LHCN-M2 (cell line): ENCODE measurements at regions not wholly inside any gene's neighbourhood (a gene's known extent, or its start where the extent isn't known, plus 50 kb on each side); places are given as distances from the start of the nearest gene placed in this dataset.
"Not testable (repeated sequence)": the region's sequence is repeated elsewhere in the genome, so short reads cannot be mapped to it uniquely, and the experiment has no call there.

Source experiments
- DNase-seq: peaks from one replicate; pipeline ENCODE4 v3.0.0-alpha.2; 2012; ENCODE audit warnings: low read depth

- not testable (repeated sequence) for DNase-seq
Measured at GRCh38 chr17:26936645-26937044, 357.3 kb upstream of the WSB1 start.

- not testable (repeated sequence) for DNase-seq
Measured at GRCh38 chr17:26937750-26938322, 356.1 kb upstream of the WSB1 start.

- not testable (repeated sequence) for DNase-seq
Measured at GRCh38 chr17:26939755-26940154, 354.2 kb upstream of the WSB1 start.

- not testable (repeated sequence) for DNase-seq
Measured at GRCh38 chr17:26940587-26940986, 353.3 kb upstream of the WSB1 start.

- DNase-seq: no peak
Measured at GRCh38 chr17:26962255-26963162, 331.4 kb upstream of the WSB1 start.

GRCh38 chr17:26963163-26963503 lies 330.8 kb upstream of the WSB1 start:
- DNase-seq: no peak

- DNase-seq: not testable (repeated sequence)
Measured at GRCh38 chr17:26965898-26966624, 327.9 kb upstream of the WSB1 start.

- not testable (repeated sequence) for DNase-seq
Measured at GRCh38 chr17:26966625-26967179, 327.2 kb upstream of the WSB1 start.

GRCh38 chr17:26981845-26982425 lies 312.0 kb upstream of the WSB1 start:
- DNase-seq: not testable (repeated sequence)

GRCh38 chr17:26982563-26982962 lies 311.4 kb upstream of the WSB1 start:
- DNase-seq: not testable (repeated sequence)

GRCh38 chr17:26987851-26988250 lies 306.1 kb upstream of the WSB1 start:
- DNase-seq: not testable (repeated sequence)

GRCh38 chr17:26994648-26995047 lies 299.3 kb upstream of the WSB1 start:
- not testable (repeated sequence) for DNase-seq

- DNase-seq: not testable (repeated sequence)
Measured at GRCh38 chr17:26996146-26996916, 297.6 kb upstream of the WSB1 start.

- DNase-seq: not testable (repeated sequence)
Measured at GRCh38 chr17:27007734-27008531, 286.0 kb upstream of the WSB1 start.

GRCh38 chr17:27009087-27009486 lies 284.8 kb upstream of the WSB1 start:
- no peak for DNase-seq

- not testable (repeated sequence) for DNase-seq
Measured at GRCh38 chr17:27010138-27010537, 283.8 kb upstream of the WSB1 start.

- not testable (repeated sequence) for DNase-seq
Measured at GRCh38 chr17:27030552-27030951, 263.4 kb upstream of the WSB1 start.

- DNase-seq: no peak
Measured at GRCh38 chr17:27038676-27039075, 255.2 kb upstream of the WSB1 start.

- DNase-seq: not testable (repeated sequence)
Measured at GRCh38 chr17:27045039-27045438, 248.9 kb upstream of the WSB1 start.
